ENCODE measurements at regions not wholly inside any gene's neighbourhood (a gene's known extent, or its start where the extent isn't known, plus 50 kb on each side); places are given as distances from the start of the nearest gene placed in this dataset.

DNA sequence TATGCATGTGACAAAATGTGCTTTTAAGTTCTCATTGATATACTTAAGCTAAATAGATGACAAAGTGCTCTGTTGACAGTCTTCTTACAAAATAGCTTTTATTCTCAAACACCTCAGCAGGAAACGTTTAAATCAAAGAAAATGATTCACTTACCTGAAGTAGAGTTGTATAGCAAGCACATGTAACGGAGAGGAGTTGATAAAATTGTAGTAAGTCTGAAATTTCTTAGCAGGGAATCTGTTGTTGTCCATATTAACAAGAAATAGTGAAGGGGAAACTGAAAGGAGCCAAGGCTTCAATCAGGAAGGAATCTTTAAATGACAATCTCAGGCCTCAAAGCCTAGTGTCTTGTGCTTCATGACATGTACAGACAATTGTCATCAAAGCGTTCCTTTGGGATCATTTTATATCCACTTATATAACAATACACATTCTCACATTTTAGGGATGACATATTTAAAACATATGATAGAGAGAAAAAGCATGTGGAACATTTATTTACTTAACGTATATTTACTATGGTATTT, 2010.2 kb upstream of the IGFBP7 start:
- no peak for FAIRE-seq
- POLR2A ChIA-PET, result no interaction called here
- TF ChIP-seq ZNF10 (CRISPR knock-in tag; IDR thresholded peaks at IDR 0.05; ENCODE audit: borderline replicate concordance, low read depth) (no peak), ZNF3 (CRISPR knock-in tag; IDR thresholded peaks at IDR 0.05) (no peak), HOXA7 (CRISPR knock-in tag; IDR thresholded peaks at IDR 0.05) (no peak), ZNF790 (CRISPR knock-in tag; IDR thresholded peaks at IDR 0.05; ENCODE audit: borderline replicate concordance) (no peak), NCOA1 (CRISPR knock-in tag; IDR thresholded peaks at IDR 0.05) (no peak), EEA1 (CRISPR knock-in tag; IDR thresholded peaks at IDR 0.05; ENCODE audit: borderline replicate concordance) (no peak), ZNF574 (CRISPR knock-in tag; IDR thresholded peaks at IDR 0.05) (no peak), ZMYM3 (CRISPR knock-in tag; IDR thresholded peaks at IDR 0.05) (no peak), ZBTB3 (CRISPR knock-in tag; IDR thresholded peaks at IDR 0.05; ENCODE audit: borderline replicate concordance, low read depth) (no peak), DNMT3B (CRISPR knock-in tag; conservative IDR thresholded peaks at IDR 0.05) (no peak), ONECUT2 (CRISPR knock-in tag; IDR thresholded peaks at IDR 0.05) (no peak), TEAD3 (CRISPR knock-in tag; optimal IDR thresholded peaks at IDR 0.05; ENCODE audit: borderline replicate concordance) (no peak)
- TF ChIP-seq, protein P1, sequence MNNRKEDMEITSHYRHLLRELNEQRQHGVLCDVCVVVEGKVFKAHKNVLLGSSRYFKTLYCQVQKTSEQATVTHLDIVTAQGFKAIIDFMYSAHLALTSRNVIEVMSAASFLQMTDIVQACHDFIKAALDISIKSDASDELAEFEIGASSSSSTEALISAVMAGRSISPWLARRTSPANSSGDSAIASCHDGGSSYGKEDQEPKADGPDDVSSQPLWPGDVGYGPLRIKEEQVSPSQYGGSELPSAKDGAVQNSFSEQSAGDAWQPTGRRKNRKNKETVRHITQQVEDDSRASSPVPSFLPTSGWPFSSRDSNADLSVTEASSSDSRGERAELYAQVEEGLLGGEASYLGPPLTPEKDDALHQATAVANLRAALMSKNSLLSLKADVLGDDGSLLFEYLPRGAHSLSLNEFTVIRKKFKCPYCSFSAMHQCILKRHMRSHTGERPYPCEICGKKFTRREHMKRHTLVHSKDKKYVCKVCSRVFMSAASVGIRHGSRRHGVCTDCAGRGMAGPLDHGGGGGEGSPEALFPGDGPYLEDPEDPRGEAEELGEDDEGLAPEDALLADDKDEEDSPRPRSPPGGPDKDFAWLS (CRISPR knock-in tag; IDR thresholded peaks at IDR 0.05; ENCODE audit: borderline replicate concordance), result no peak
- TF ChIP-seq, protein P2, sequence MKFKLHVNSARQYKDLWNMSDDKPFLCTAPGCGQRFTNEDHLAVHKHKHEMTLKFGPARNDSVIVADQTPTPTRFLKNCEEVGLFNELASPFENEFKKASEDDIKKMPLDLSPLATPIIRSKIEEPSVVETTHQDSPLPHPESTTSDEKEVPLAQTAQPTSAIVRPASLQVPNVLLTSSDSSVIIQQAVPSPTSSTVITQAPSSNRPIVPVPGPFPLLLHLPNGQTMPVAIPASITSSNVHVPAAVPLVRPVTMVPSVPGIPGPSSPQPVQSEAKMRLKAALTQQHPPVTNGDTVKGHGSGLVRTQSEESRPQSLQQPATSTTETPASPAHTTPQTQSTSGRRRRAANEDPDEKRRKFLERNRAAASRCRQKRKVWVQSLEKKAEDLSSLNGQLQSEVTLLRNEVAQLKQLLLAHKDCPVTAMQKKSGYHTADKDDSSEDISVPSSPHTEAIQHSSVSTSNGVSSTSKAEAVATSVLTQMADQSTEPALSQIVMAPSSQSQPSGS (CRISPR knock-in tag; IDR thresholded peaks at IDR 0.05), result no peak
- TF ChIP-seq, protein P3, sequence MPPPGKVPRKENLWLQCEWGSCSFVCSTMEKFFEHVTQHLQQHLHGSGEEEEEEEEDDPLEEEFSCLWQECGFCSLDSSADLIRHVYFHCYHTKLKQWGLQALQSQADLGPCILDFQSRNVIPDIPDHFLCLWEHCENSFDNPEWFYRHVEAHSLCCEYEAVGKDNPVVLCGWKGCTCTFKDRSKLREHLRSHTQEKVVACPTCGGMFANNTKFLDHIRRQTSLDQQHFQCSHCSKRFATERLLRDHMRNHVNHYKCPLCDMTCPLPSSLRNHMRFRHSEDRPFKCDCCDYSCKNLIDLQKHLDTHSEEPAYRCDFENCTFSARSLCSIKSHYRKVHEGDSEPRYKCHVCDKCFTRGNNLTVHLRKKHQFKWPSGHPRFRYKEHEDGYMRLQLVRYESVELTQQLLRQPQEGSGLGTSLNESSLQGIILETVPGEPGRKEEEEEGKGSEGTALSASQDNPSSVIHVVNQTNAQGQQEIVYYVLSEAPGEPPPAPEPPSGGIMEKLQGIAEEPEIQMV (CRISPR knock-in tag; IDR thresholded peaks at IDR 0.05; ENCODE audit: low read depth), result no peak
- TF ChIP-seq, protein P4, sequence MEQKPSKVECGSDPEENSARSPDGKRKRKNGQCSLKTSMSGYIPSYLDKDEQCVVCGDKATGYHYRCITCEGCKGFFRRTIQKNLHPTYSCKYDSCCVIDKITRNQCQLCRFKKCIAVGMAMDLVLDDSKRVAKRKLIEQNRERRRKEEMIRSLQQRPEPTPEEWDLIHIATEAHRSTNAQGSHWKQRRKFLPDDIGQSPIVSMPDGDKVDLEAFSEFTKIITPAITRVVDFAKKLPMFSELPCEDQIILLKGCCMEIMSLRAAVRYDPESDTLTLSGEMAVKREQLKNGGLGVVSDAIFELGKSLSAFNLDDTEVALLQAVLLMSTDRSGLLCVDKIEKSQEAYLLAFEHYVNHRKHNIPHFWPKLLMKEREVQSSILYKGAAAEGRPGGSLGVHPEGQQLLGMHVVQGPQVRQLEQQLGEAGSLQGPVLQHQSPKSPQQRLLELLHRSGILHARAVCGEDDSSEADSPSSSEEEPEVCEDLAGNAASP (CRISPR knock-in tag; IDR thresholded peaks at IDR 0.05; ENCODE audit: borderline replicate concordance), result no peak
- Histone ChIP-seq H3K27ac (ENCODE audit: extremely low read length, insufficient read depth, low read length) (no peak overlapping the region), H3K9me3 (ENCODE audit: low read length) (no peaks in the 10 kb centered on the region; the same call in 1 of the 2 replicates), H3K36me3 (replicated peaks in 1 of 2; ENCODE audit: control insufficient read depth in 1 of 2, insufficient read depth in 2 of 2, low read length in 2 of 2) (no peaks in the 10 kb centered on the region), H2AFZ (ENCODE audit: low read length) (no peak overlapping the region), H4K20me1 (ENCODE audit: insufficient read depth, low read length) (no peaks in the 10 kb centered on the region), H3K4me1 (ENCODE audit: insufficient read depth, low read length) (no peaks in the 10 kb centered on the region), H3K4me2 (ENCODE audit: low read depth, low read length) (no peak overlapping the region), H3K4me3 (replicated peaks in 1 of 3; ENCODE audit: insufficient read depth in 1 of 3, low read depth in 2 of 3, low read length in 3 of 3) (no peak overlapping the region), H3K9ac (ENCODE audit: insufficient read depth, low read depth, low read length) (no peak overlapping the region), H3K79me2 (ENCODE audit: insufficient read depth, low read length) (no peaks in the 10 kb centered on the region), H3K27me3 (ENCODE audit: control insufficient read depth in 1 of 2, insufficient read depth in 2 of 2, low read length in 2 of 2) (no peaks in the 10 kb centered on the region)
- in situ Hi-C loops (cut with HindIII; ENCODE audit: extremely low pct_ligation_motif_present, low pct_unique_long_range_greater_than_20kb) (no loop called here), intact Hi-C loops (cut with micrococcal nuclease; ENCODE audit: unreplicated experiment) (no loop called here)
- no peak for DNase-seq (ENCODE audit: low spot score)
- ATAC-seq, result no peak
- CTCF ChIA-PET (ENCODE audit: low intra/inter-chr PET ratio, low total read pairs), result no interaction called here
- BruUV-seq (replicated peaks), result no TSS peak
- 2% methylated on average over 4 of the region's 4 CpGs for WGBS (ENCODE audit: low lambda C conversion rate)
